Colon (tissue), 2 donors: ENCODE measurements at regions not wholly inside any gene's neighbourhood (a gene's known extent, or its start where the extent isn't known, plus 50 kb on each side); places are given as distances from the start of the nearest gene placed in this dataset.
"Not testable (repeated sequence)": the region's sequence is repeated elsewhere in the genome, so short reads cannot be mapped to it uniquely, and the experiment has no call there.

Experiments used
- FAIRE-seq: peaks from 2 replicates; lab custom pipeline; 2012; peaks lifted over from hg19 to GRCh38; lab: Jason Lieb, UNC
- donor health status: control.
- donor health status: control.

GRCh38 chrX:3833761-3834542 lies 120.5 kb upstream of the PRKX start:
- not testable (repeated sequence) for FAIRE-seq

- FAIRE-seq, result not testable (repeated sequence)
Measured at GRCh38 chrX:3830020-3830419, 116.6 kb upstream of the PRKX start.

- not testable (repeated sequence) for FAIRE-seq
Measured at GRCh38 chrX:3829041-3829531, 115.6 kb upstream of the PRKX start.

GRCh38 chrX:3828378-3829040 lies 115.1 kb upstream of the PRKX start:
- FAIRE-seq, result not testable (repeated sequence)

- FAIRE-seq, result not testable (repeated sequence)
Measured at GRCh38 chrX:3824008-3824407, 110.6 kb upstream of the PRKX start.

- no peak for FAIRE-seq
Measured at GRCh38 chrX:3820167-3820566, 106.7 kb upstream of the PRKX start.

- not testable (repeated sequence) for FAIRE-seq
Measured at GRCh38 chrX:3817480-3817879, 104.0 kb upstream of the PRKX start.

- no peak for FAIRE-seq
Measured at GRCh38 chrX:3815896-3816664, 102.6 kb upstream of the PRKX start.

- FAIRE-seq, result peak; percentile 53
Measured at GRCh38 chrX:3811331-3812311, 98.2 kb upstream of the PRKX start.

- no peak for FAIRE-seq
Measured at GRCh38 chrX:3807906-3808305, 94.5 kb upstream of the PRKX start.

GRCh38 chrX:3806630-3807029 lies 93.2 kb upstream of the PRKX start:
- no peak for FAIRE-seq

GRCh38 chrX:3803713-3804112 lies 90.3 kb upstream of the PRKX start:
- FAIRE-seq, result no peak

GRCh38 chrX:3803305-3803704 lies 89.9 kb upstream of the PRKX start:
- FAIRE-seq, result no peak

GRCh38 chrX:3795411-3795810 lies 82.0 kb upstream of the PRKX start:
- FAIRE-seq, result not testable (repeated sequence)

GRCh38 chrX:3791449-3791848 lies 78.0 kb upstream of the PRKX start:
- FAIRE-seq, result no peak

- FAIRE-seq, result no peak
Measured at GRCh38 chrX:3788494-3789233, 75.2 kb upstream of the PRKX start.

GRCh38 chrX:3787856-3788255 lies 74.4 kb upstream of the PRKX start:
- no peak for FAIRE-seq

GRCh38 chrX:3785822-3786221 lies 72.4 kb upstream of the PRKX start:
- not testable (repeated sequence) for FAIRE-seq

GRCh38 chrX:3780564-3780963 lies 67.1 kb upstream of the PRKX start:
- FAIRE-seq, result no peak

- FAIRE-seq, result no peak
Measured at GRCh38 chrX:3779546-3779945, 66.1 kb upstream of the PRKX start.

- no peak for FAIRE-seq
Measured at GRCh38 chrX:3777416-3777815, 64.0 kb upstream of the PRKX start.
